ENCODE measurements at regions not wholly inside any gene's neighbourhood (a gene's known extent, or its start where the extent isn't known, plus 50 kb on each side); places are given as distances from the start of the nearest gene placed in this dataset.
A peak's percentile ranks its signal among the peaks of the same experiment; 100 is the strongest.
"Not testable (repeated sequence)": the region's sequence is repeated elsewhere in the genome, so short reads cannot be mapped to it uniquely, and the experiment has no call there.

DNA sequence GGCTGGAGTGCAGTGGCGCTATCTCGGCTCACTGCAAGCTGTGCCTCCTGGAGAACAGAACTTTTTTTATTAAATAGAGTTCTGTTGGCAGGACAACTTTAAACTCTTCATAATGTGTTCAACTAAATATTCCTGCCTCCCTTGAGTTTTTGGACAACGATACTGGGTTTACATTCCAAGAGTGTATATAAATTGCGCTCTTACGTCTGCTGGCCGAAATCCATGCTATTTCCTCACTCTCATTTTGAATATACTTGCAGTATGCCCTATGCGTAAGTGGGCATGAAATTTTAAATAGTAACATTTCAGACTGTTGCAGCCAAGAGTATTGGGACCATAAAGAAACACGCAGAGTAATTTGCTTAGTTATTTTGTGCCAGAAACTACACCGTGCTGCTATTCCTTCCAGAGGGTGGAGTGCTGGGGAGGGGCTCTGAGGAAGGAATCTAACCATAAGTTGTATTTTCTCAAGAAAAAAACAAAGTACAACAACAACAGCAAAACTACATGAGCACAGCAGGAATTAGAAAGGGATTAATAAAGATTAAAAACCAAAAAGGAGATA is 480.0 kb downstream of the NLGN4X start:
- no peak overlapping the region for H3K4me3 Mint-ChIP-seq
- peaks cover 3 to 8% of the 10 kb centered on the region in 2 donors for H3K9me3 Mint-ChIP-seq
- no peak for ATAC-seq (replicated peaks)
- DNase-seq = no peak
- H3K27me3 Mint-ChIP-seq = no peaks in the 10 kb centered on the region
- no peak overlapping the region for H3K27ac Mint-ChIP-seq
- H3K36me3 Mint-ChIP-seq = peaks cover 0 to 2% of the 10 kb centered on the region in 2 donors
- H3K4me1 Mint-ChIP-seq = no peaks in the 10 kb centered on the region

- H3K4me3 Mint-ChIP-seq = no peak overlapping the region
- H3K27ac Mint-ChIP-seq = no peak overlapping the region
- peaks cover 4% of the 10 kb centered on the region in 2 donors for H3K9me3 Mint-ChIP-seq
- H3K4me1 Mint-ChIP-seq = no peaks in the 10 kb centered on the region
- DNase-seq (no peak), ATAC-seq (replicated peaks) (no peak)
- H3K27me3 Mint-ChIP-seq = no peaks in the 10 kb centered on the region
- H3K36me3 Mint-ChIP-seq = peaks cover 0 to 2% of the 10 kb centered on the region in 2 donors
Observed at GRCh38 chrX:5746231-5746630, 482.4 kb downstream of the NLGN4X start.

- Mint-ChIP-seq H3K9me3 (peaks cover 2 to 5% of the 10 kb centered on the region in 2 donors), H3K4me3 (no peak overlapping the region), H3K36me3 (no peaks in the 10 kb centered on the region), H3K27ac (no peak overlapping the region), H3K4me1 (no peaks in the 10 kb centered on the region), H3K27me3 (no peaks in the 10 kb centered on the region)
- ATAC-seq (replicated peaks) (no peak), DNase-seq (no peak)
Observed at GRCh38 chrX:5733501-5733900, 495.2 kb downstream of the NLGN4X start.

- Mint-ChIP-seq H3K36me3 (no peaks in the 10 kb centered on the region), H3K9me3 (peaks cover 4 to 5% of the 10 kb centered on the region in 2 donors), H3K4me3 (no peak overlapping the region), H3K27me3 (no peaks in the 10 kb centered on the region), H3K27ac (no peak overlapping the region), H3K4me1 (peaks cover 0 to 1% of the 10 kb centered on the region in 2 donors)
- no peak for DNase-seq
- no peak for ATAC-seq (replicated peaks)
Observed at GRCh38 chrX:5730556-5730955, 498.1 kb downstream of the NLGN4X start.

DNA sequence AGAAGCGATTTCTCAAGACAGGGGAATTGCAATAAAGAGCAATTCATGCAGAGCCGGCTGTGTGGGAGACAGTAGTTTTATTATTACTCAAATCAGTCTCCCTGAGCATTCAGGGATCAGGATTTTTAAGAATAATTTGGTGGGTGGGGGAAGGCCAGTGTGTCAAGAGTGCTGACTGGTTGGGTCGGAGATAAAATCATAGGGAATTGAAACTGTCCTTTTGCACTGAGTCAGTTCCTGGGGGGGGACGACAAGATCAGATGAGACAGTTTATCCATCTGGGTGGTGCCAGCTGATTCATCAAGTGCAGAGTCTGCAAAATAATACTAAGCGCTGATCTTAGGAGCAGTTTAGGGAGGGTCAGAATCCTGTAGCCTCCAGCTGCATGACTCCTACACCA is 502.4 kb downstream of the NLGN4X start:
- DNase-seq = no peak
- H3K9me3 Mint-ChIP-seq = peaks cover 0 to 3% of the 10 kb centered on the region in 2 donors
- peaks cover 0 to 1% of the 10 kb centered on the region in 2 donors for H3K4me1 Mint-ChIP-seq
- no peak overlapping the region for H3K27ac Mint-ChIP-seq
- ATAC-seq (replicated peaks) = peak; percentile 19 to 51
- H3K36me3 Mint-ChIP-seq = no peaks in the 10 kb centered on the region
- no peaks in the 10 kb centered on the region for H3K27me3 Mint-ChIP-seq
- H3K4me3 Mint-ChIP-seq = no peak overlapping the region

GRCh38 chrX:5724123-5724522 is 504.5 kb downstream of the NLGN4X start:
- ATAC-seq (replicated peaks) = no peak
- DNase-seq = no peak
- no peak overlapping the region for H3K27ac Mint-ChIP-seq
- no peak overlapping the region for H3K4me3 Mint-ChIP-seq
- no peaks in the 10 kb centered on the region for H3K27me3 Mint-ChIP-seq
- peaks cover 0 to 1% of the 10 kb centered on the region in 2 donors for H3K4me1 Mint-ChIP-seq
- no peaks in the 10 kb centered on the region for H3K36me3 Mint-ChIP-seq
- peaks cover 0 to 2% of the 10 kb centered on the region in 2 donors for H3K9me3 Mint-ChIP-seq

GRCh38 chrX:5718651-5719050 is 510.0 kb downstream of the NLGN4X start:
- H3K4me3 Mint-ChIP-seq = no peak overlapping the region
- H3K9me3 Mint-ChIP-seq = peaks cover 0 to 10% of the 10 kb centered on the region in 2 donors
- ATAC-seq (replicated peaks) (no peak), DNase-seq (no peak)
- peaks cover 0 to 4% of the 10 kb centered on the region in 2 donors for H3K27me3 Mint-ChIP-seq
- H3K36me3 Mint-ChIP-seq = peaks cover 0 to 3% of the 10 kb centered on the region in 2 donors
- H3K27ac Mint-ChIP-seq = no peak overlapping the region
- no peaks in the 10 kb centered on the region for H3K4me1 Mint-ChIP-seq

GRCh38 chrX:5716666-5717065 is 512.0 kb downstream of the NLGN4X start:
- Mint-ChIP-seq H3K4me3 (no peak overlapping the region), H3K27me3 (peaks cover 0 to 4% of the 10 kb centered on the region in 2 donors), H3K4me1 (no peaks in the 10 kb centered on the region), H3K36me3 (peaks cover 0 to 3% of the 10 kb centered on the region in 2 donors), H3K9me3 (peaks cover 0 to 10% of the 10 kb centered on the region in 2 donors), H3K27ac (no peak overlapping the region)
- ATAC-seq (replicated peaks) = no peak
- no peak for DNase-seq

DNA sequence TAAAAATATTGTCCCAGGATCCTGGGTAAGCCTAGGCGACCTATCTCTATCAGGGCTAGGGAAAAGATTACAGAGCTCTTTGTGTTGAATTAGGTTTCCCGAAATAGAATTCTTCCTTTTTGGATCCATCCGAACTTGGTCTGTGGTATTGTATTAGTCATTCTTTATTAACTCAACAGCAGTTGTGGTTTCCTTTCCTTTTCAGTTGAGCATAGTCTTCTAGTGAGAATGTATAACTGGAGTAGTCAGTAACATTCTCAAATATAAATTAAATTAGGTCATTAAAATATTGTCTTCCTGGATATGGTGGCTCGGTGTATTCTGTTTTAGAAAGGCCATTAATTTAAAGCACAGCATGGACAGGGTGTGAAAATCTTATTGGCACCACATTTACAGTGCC is 520.4 kb downstream of the NLGN4X start:
- H3K4me3 Mint-ChIP-seq = no peak overlapping the region
- DNase-seq (no peak), ATAC-seq (replicated peaks) (no peak)
- H3K36me3 Mint-ChIP-seq = no peaks in the 10 kb centered on the region
- H3K27me3 Mint-ChIP-seq = peaks cover 0 to 4% of the 10 kb centered on the region in 2 donors
- H3K9me3 Mint-ChIP-seq = peaks cover 1 to 4% of the 10 kb centered on the region in 2 donors
- no peak overlapping the region for H3K27ac Mint-ChIP-seq
- no peaks in the 10 kb centered on the region for H3K4me1 Mint-ChIP-seq

DNA sequence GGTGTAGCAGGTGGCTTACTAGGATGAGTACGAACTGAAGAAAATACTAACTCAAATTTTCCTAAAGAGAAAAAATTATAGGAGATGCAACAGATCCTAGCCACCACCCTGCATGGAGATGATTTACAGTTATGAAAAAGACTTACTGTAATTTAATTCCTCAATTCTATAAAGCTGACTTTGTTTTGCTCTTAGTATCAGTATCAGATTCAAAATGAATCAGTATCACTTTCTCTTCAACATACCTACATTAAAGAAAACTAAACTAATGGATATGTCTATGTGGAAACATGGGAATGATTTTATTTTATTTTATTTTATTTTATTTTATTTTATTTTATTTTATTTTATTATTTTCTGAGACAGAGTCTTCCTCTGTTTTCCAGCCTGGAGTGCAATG is 525.8 kb downstream of the NLGN4X start:
- no peak overlapping the region for H3K27ac Mint-ChIP-seq
- H3K36me3 Mint-ChIP-seq = no peaks in the 10 kb centered on the region
- H3K9me3 Mint-ChIP-seq = peaks cover 0 to 1% of the 10 kb centered on the region in 2 donors
- no peak for DNase-seq
- H3K27me3 Mint-ChIP-seq = peaks cover 0 to 4% of the 10 kb centered on the region in 2 donors
- ATAC-seq (replicated peaks) = no peak
- no peak overlapping the region for H3K4me3 Mint-ChIP-seq
- H3K4me1 Mint-ChIP-seq = no peaks in the 10 kb centered on the region

GRCh38 chrX:5695971-5696370 is 532.7 kb downstream of the NLGN4X start:
- no peak overlapping the region for H3K27ac Mint-ChIP-seq
- H3K4me1 Mint-ChIP-seq = no peaks in the 10 kb centered on the region
- no peaks in the 10 kb centered on the region for H3K36me3 Mint-ChIP-seq
- no peak for ATAC-seq (replicated peaks)
- H3K4me3 Mint-ChIP-seq = no peak overlapping the region
- no peak for DNase-seq
- peaks cover 3 to 4% of the 10 kb centered on the region in 2 donors for H3K9me3 Mint-ChIP-seq
- no peaks in the 10 kb centered on the region for H3K27me3 Mint-ChIP-seq

GRCh38 chrX:5683996-5684395 is 544.7 kb downstream of the NLGN4X start:
- ATAC-seq (replicated peaks) = no peak
- peaks cover 7% of the 10 kb centered on the region in 2 donors for H3K9me3 Mint-ChIP-seq
- no peak for DNase-seq
- H3K27ac Mint-ChIP-seq = no peak overlapping the region
- H3K4me1 Mint-ChIP-seq = no peaks in the 10 kb centered on the region
- H3K27me3 Mint-ChIP-seq = peaks cover 0 to under 1% of the 10 kb centered on the region in 2 donors
- no peaks in the 10 kb centered on the region for H3K36me3 Mint-ChIP-seq
- H3K4me3 Mint-ChIP-seq = no peak overlapping the region

DNA sequence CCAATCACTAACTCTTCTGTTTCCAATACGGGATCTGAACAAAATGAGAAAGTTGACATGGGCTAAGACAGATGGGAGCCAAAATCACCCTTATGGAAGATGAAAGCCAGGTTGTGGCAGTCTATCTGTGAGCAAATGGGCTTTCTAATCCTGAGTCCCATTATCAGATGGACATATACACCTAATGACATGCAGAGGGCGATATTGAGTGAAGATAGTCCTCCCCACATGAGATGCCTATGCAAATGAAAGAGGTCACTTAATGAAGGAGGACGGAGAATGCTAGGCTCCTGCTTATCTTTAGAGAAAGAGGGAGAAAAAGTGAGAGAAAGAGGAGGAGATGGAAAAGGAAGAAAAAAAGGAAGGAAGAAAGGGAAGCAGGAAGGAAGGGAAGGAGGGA is 547.5 kb downstream of the NLGN4X start:
- no peak for DNase-seq
- Mint-ChIP-seq H3K27ac (no peak overlapping the region), H3K36me3 (no peaks in the 10 kb centered on the region), H3K4me3 (no peak overlapping the region), H3K9me3 (peaks cover 7% of the 10 kb centered on the region in 2 donors), H3K4me1 (no peaks in the 10 kb centered on the region), H3K27me3 (no peaks in the 10 kb centered on the region)
- no peak for ATAC-seq (replicated peaks)

GRCh38 chrX:5674036-5674435 is 554.6 kb downstream of the NLGN4X start:
- Mint-ChIP-seq H3K4me3 (no peak overlapping the region), H3K27me3 (no peaks in the 10 kb centered on the region), H3K36me3 (no peaks in the 10 kb centered on the region), H3K27ac (no peak overlapping the region), H3K9me3 (peaks cover 0 to 8% of the 10 kb centered on the region in 2 donors), H3K4me1 (no peaks in the 10 kb centered on the region)
- ATAC-seq (replicated peaks) = no peak
- DNase-seq = no peak

GRCh38 chrX:5672099-5672498 is 556.6 kb downstream of the NLGN4X start:
- Mint-ChIP-seq H3K4me1 (no peaks in the 10 kb centered on the region), H3K4me3 (no peak overlapping the region), H3K27me3 (no peaks in the 10 kb centered on the region), H3K36me3 (no peaks in the 10 kb centered on the region), H3K27ac (no peak overlapping the region), H3K9me3 (peaks cover 0 to 9% of the 10 kb centered on the region in 2 donors)
- DNase-seq (no peak), ATAC-seq (replicated peaks) (no peak)

GRCh38 chrX:5666689-5667088 is 562.0 kb downstream of the NLGN4X start:
- H3K27ac Mint-ChIP-seq; H3K9me3 Mint-ChIP-seq; H3K36me3 Mint-ChIP-seq; H3K27me3 Mint-ChIP-seq; H3K4me1 Mint-ChIP-seq; ATAC-seq (replicated peaks); DNase-seq; H3K4me3 Mint-ChIP-seq: not testable (repeated sequence)
